Lung (tissue), 11 donors: ENCODE measurements at regions not wholly inside any gene's neighbourhood (a gene's known extent, or its start where the extent isn't known, plus 50 kb on each side); places are given as distances from the start of the nearest gene placed in this dataset.

Experiments used
- ATAC-seq: fragments of 200-7000 bp; cut with Tn5 transposase; one replicate; pipeline ENCODE4 v1.9.1; 2020; ENCODE audit warnings: moderate number of reproducible peaks; ENCODE audit not compliant: insufficient read depth, low FRiP score
- DNase-seq, 3 donors: peaks; one replicate each; pipeline ENCODE4 v3.0.0-alpha.2; 2013 to 2017
- H3K27ac ChIP-seq, 2 donors: one replicate each; pipeline ENCODE4 v1.5.1; 2013; ENCODE audit warnings: mild to moderate bottlenecking in 2 of 2, moderate library complexity in 2 of 2, control low read depth in 1 of 2, inconsistent platforms in 1 of 2, low read depth in 1 of 2, low read length in 1 of 2
- H3K27me3 ChIP-seq, 3 donors: one replicate each; pipeline ENCODE4 v1.5.1; 2013; ENCODE audit warnings: low read length in 2 of 3; ENCODE audit not compliant: control insufficient read depth in 3 of 3, insufficient read depth in 3 of 3
- H3K36me3 ChIP-seq, 4 donors: one replicate each; pipeline ENCODE4 v1.5.1; 2013; ENCODE audit warnings: low read length in 4 of 4, mild to moderate bottlenecking in 1 of 4, moderate library complexity in 1 of 4; ENCODE audit not compliant: control insufficient read depth in 4 of 4, insufficient read depth in 4 of 4
- H3K4me1 ChIP-seq, 5 donors: one replicate each; pipeline ENCODE4 v1.5.1; 2013; ENCODE audit warnings: low read length in 5 of 5, mild to moderate bottlenecking in 2 of 5, moderate library complexity in 1 of 5; ENCODE audit not compliant: control insufficient read depth in 5 of 5, insufficient read depth in 5 of 5
- H3K4me3 ChIP-seq: one replicate; pipeline ENCODE4 v1.5.1; 2013; ENCODE audit warnings: mild to moderate bottlenecking, control low read depth, moderate library complexity
- H3K9ac ChIP-seq, 2 donors: one replicate each; pipeline ENCODE4 v1.5.1; 2013; ENCODE audit warnings: low read length in 2 of 2, control low read depth in 1 of 2; ENCODE audit not compliant: insufficient read depth in 1 of 2
- H3K9me3 ChIP-seq, 4 donors: one replicate each; pipeline ENCODE4 v1.5.1; 2013; ENCODE audit warnings: low read length in 3 of 4, mild to moderate bottlenecking in 1 of 4, moderate library complexity in 1 of 4; ENCODE audit not compliant: control insufficient read depth in 4 of 4, insufficient read depth in 3 of 4
- CTCF ChIP-seq: IDR thresholded peaks from 2 replicates; pipeline ENCODE4 v1.5.1; 2012; ENCODE audit warnings: mild to moderate bottlenecking; ENCODE audit errors: control extremely low read depth, extremely low read depth
- WGBS, 2 donors: extraction: QIAGEN DNeasy Blood & Tissue Kit; methylation state at CpG; one replicate each; pipeline ENCODE4 v1.1.7; 2013; 5-methylcytosine and 5-hydroxymethylcytosine counted together
- donor health status: control.
- donor health status: control.
- donor health status: Bipolar disorder and iron deficiency.
- donor health status: healthy.
- donor health status: DM: yes; HTN: yes; CAD: no.

- Histone ChIP-seq H3K36me3 (no peaks in the 10 kb centered on the region), H3K27me3 (no peaks in the 10 kb centered on the region), H3K4me3 (no peak overlapping the region), H3K9ac (no peak overlapping the region), H3K27ac (no peak overlapping the region), H3K9me3 (peaks cover 0 to 2% (median 0%) of the 10 kb centered on the region in 4 donors), H3K4me1 (no peaks in the 10 kb centered on the region)
- no peak for DNase-seq
- TF ChIP-seq CTCF, result no peak
- 86% methylated on average over 3 of the region's 3 CpGs for WGBS, 2 donors
- no peak for ATAC-seq
These were observed 165.0 kb downstream of the ICE1 start for GRCh38 chr5:5587474-5587873.

GRCh38 chr5:5586721-5587120, 164.2 kb downstream of the ICE1 start:
- ATAC-seq (no peak), DNase-seq (no peak)
- H3K36me3 ChIP-seq, result no peaks in the 10 kb centered on the region
- H3K9me3 ChIP-seq, result peaks cover 0 to 2% (median 0%) of the 10 kb centered on the region in 4 donors
- WGBS, 2 donors, result 42 to 47% methylated on average over 2 of the region's 2 CpGs
- H3K4me1 ChIP-seq, result no peaks in the 10 kb centered on the region
- no peak overlapping the region for H3K9ac ChIP-seq
- H3K4me3 ChIP-seq, result no peak overlapping the region
- no peak for TF ChIP-seq CTCF
- H3K27me3 ChIP-seq, result no peaks in the 10 kb centered on the region
- no peak overlapping the region for H3K27ac ChIP-seq

- Histone ChIP-seq H3K27me3 (no peaks in the 10 kb centered on the region), H3K36me3 (no peaks in the 10 kb centered on the region), H3K4me1 (no peaks in the 10 kb centered on the region), H3K9me3 (peaks cover 0 to 2% (median 0%) of the 10 kb centered on the region in 4 donors), H3K4me3 (no peak overlapping the region), H3K27ac (no peak overlapping the region), H3K9ac (no peak overlapping the region)
- DNase-seq (no peak), ATAC-seq (no peak)
- TF ChIP-seq CTCF, result no peak
- 73 to 80% methylated on average over 6 of the region's 6 CpGs for WGBS, 2 donors
These were observed 163.4 kb downstream of the ICE1 start for GRCh38 chr5:5585751-5586341.

GRCh38 chr5:5584751-5585150, 162.3 kb downstream of the ICE1 start:
- ATAC-seq (no peak), DNase-seq (no peak)
- Histone ChIP-seq H3K4me1 (no peaks in the 10 kb centered on the region), H3K9me3 (peaks cover 0 to 2% (median 0%) of the 10 kb centered on the region in 4 donors), H3K36me3 (no peaks in the 10 kb centered on the region), H3K27ac (no peak overlapping the region), H3K27me3 (no peaks in the 10 kb centered on the region), H3K4me3 (no peak overlapping the region), H3K9ac (no peak overlapping the region)
- WGBS, 2 donors, result 75 to 77% methylated on average over 4 of the region's 4 CpGs
- TF ChIP-seq CTCF, result no peak
